ENCODE measurements at regions not wholly inside any gene's neighbourhood (a gene's known extent, or its start where the extent isn't known, plus 50 kb on each side); places are given as distances from the start of the nearest gene placed in this dataset.

DNA sequence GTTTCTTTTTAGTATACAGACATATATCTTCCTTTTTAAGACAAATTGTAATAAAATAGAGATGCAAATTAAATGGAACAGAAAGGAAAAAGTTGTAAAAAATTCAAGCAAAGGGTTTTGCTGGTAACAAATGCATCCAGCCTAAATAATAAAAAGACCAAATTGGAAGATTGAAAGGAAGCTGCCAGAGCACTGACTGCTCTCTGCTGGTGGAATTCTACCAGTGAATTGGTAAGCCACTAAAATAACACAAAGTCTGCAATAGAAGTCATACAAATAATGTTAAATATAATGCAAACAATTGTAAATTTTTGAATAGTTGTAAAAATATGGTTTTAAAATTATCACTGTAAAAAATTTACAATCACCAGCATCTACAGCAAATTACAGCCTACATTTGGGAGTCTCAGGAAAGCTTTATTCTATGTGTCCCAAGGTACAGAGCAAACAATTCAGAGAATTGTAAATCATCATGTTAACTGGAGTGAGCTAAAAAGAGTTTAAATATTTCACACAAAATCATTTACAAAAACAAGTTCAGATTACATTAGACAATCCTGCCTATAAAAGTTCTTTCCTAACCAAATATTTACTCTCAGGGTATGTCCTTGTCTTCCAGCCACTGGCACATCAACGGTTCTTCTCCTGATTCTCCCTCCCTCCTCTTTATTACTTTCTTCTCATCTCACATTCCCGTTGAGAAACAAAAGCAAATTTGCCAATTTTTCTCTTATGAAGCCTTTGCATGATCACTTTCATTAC lies 1322.5 kb downstream of the PCDH7 start:
- WGBS, 4 donors: 39 to 53% (median 45%) methylated on average over 2 of the region's 2 CpGs

GRCh38 chr4:32043248-32043633 lies 1323.1 kb downstream of the PCDH7 start:
- Histone ChIP-seq H3K36me3 (replicated peaks in 1 of 2) (no peaks in the 10 kb centered on the region), H3K27ac (no peak overlapping the region), H3K4me1 (replicated peaks in 1 of 2) (no peaks in the 10 kb centered on the region), H3K9me3 (replicated peaks in 1 of 3) (peaks cover 0 to 3% (median 0%) of the 10 kb centered on the region in 3 donors), H3K4me3 (no peak overlapping the region), H3K27me3 (no peaks in the 10 kb centered on the region)
- WGBS, 4 donors: 58 to 70% (median 65%) methylated on average over 2 of the region's 2 CpGs
- no peak for DNase-seq
- intact Hi-C loops (cut with DNase I): no loop called here
- TF ChIP-seq POLR2A (IDR thresholded peaks at IDR 0.05): no peak
- no peak for TF ChIP-seq CTCF (IDR thresholded peaks at IDR 0.05)

More for the DNA sequence above, 1322.5 kb downstream of the PCDH7 start:
- H3K4me1 ChIP-seq (replicated peaks in 1 of 2): no peaks in the 10 kb centered on the region
- no peaks in the 10 kb centered on the region for H3K27me3 ChIP-seq
- H3K4me3 ChIP-seq: no peak overlapping the region
- no peak for TF ChIP-seq CTCF (IDR thresholded peaks at IDR 0.05)
- no peak for TF ChIP-seq POLR2A (IDR thresholded peaks at IDR 0.05)
- H3K27ac ChIP-seq: no peak overlapping the region
- H3K36me3 ChIP-seq (replicated peaks in 1 of 2): no peaks in the 10 kb centered on the region
- H3K9me3 ChIP-seq (replicated peaks in 1 of 3): peaks cover 0 to 6% (median 0%) of the 10 kb centered on the region in 3 donors
- DNase-seq: no peak
- intact Hi-C loops (cut with DNase I): no loop called here

DNA sequence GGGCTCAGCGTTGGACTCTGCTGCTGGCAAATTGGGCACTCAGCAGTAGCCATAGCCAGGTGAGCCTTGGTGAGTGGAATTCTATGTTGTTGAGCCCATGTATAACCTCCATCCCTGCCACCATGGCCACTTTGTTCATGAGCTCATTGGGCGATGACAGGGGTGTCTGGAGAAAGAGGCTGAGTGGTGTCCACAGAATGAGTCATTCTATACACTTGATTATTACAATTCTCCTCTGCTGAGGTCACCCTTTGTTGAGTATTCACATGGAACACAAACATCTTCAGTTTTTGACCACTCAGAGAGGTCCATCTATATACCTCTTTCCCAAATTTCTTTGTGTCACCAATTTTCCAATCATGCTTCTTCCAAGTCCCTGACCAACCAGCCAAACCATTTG lies 1341.7 kb downstream of the PCDH7 start:
- H3K9me3 ChIP-seq (replicated peaks in 1 of 3): peaks cover 0 to 5% (median 0%) of the 10 kb centered on the region in 3 donors

GRCh38 chr4:32073542-32073941 lies 1353.4 kb downstream of the PCDH7 start:
- no peak for DNase-seq
- 42 to 81% (median 55%) methylated on average over 2 of the region's 2 CpGs for WGBS, 4 donors
- intact Hi-C loops (cut with DNase I): no loop called here

More for the DNA sequence above, 1341.7 kb downstream of the PCDH7 start:
- TF ChIP-seq CTCF (IDR thresholded peaks at IDR 0.05) (no peak), POLR2A (IDR thresholded peaks at IDR 0.05) (no peak)
- no peak for DNase-seq
- H3K4me3 ChIP-seq: no peak overlapping the region
- 75 to 100% (median 87%) methylated on average over 2 of the region's 2 CpGs for WGBS, 4 donors
- no peaks in the 10 kb centered on the region for H3K36me3 ChIP-seq (replicated peaks in 1 of 2)
- H3K27me3 ChIP-seq: no peaks in the 10 kb centered on the region
- intact Hi-C loops (cut with DNase I): no loop called here
- H3K4me1 ChIP-seq (replicated peaks in 1 of 2): no peaks in the 10 kb centered on the region
- no peak overlapping the region for H3K27ac ChIP-seq

DNA sequence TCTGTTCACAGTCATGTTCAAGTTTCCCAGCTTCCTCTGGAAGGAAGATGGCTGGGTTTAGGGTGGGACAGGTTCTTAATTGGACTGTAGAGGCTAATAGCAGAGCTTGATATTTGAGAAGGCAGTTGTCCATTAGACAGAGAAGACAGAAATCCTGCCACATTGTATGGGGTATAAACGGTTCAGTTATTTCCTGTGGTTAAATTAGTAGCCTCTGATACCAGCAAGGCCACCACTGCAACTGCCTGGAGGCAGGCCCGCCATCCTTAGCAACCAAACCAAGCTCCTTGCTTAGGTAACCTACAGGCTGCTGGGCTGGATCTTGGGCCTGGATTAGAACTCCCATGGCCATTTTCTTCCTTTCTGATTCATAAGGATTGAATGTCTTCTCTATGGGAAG lies 1367.0 kb downstream of the PCDH7 start:
- no peaks in the 10 kb centered on the region for H3K9me3 ChIP-seq (replicated peaks in 1 of 3)
- H3K27ac ChIP-seq: no peak overlapping the region
- TF ChIP-seq POLR2A (IDR thresholded peaks at IDR 0.05) (no peak), CTCF (IDR thresholded peaks at IDR 0.05) (no peak)
- no peak for DNase-seq
- no peaks in the 10 kb centered on the region for H3K27me3 ChIP-seq
- intact Hi-C loops (cut with DNase I): no loop called here
- H3K4me1 ChIP-seq (replicated peaks in 1 of 2): no peaks in the 10 kb centered on the region
- H3K4me3 ChIP-seq: no peak overlapping the region
- no peaks in the 10 kb centered on the region for H3K36me3 ChIP-seq (replicated peaks in 1 of 2)
- WGBS, 4 donors: 70 to 85% (median 77%) methylated on average over 2 of the region's 2 CpGs

More at GRCh38 chr4:32073542-32073941, 1353.4 kb downstream of the PCDH7 start:
- no peaks in the 10 kb centered on the region for H3K36me3 ChIP-seq (replicated peaks in 1 of 2)
- no peaks in the 10 kb centered on the region for H3K9me3 ChIP-seq (replicated peaks in 1 of 3)
- no peak overlapping the region for H3K27ac ChIP-seq
- H3K27me3 ChIP-seq: no peaks in the 10 kb centered on the region
- TF ChIP-seq POLR2A (IDR thresholded peaks at IDR 0.05): no peak
- H3K4me3 ChIP-seq: no peak overlapping the region
- no peaks in the 10 kb centered on the region for H3K4me1 ChIP-seq (replicated peaks in 1 of 2)

All from adrenal gland (tissue), 9 donors.